Liver (tissue), 3 donors: ENCODE measurements at regions not wholly inside any gene's neighbourhood (a gene's known extent, or its start where the extent isn't known, plus 50 kb on each side); places are given as distances from the start of the nearest gene placed in this dataset.

Experiments used
- EGR1 ChIP-seq, 2 donors: IDR thresholded peaks; 2 replicates each; pipeline ENCODE4 v1.6.1; 2016 to 2018; ENCODE audit warnings: antibody characterized with exemption in 2 of 2, low read depth in 2 of 2
- FOXA1 ChIP-seq: IDR thresholded peaks from 2 replicates; pipeline ENCODE4 v1.6.1; 2016; ENCODE audit warnings: antibody characterized with exemption
- GABPA ChIP-seq, 2 donors: IDR thresholded peaks in 1 of 2; conservative IDR thresholded peaks in 1 of 2; 2 replicates each; pipeline ENCODE4 v1.6.1; 2016; ENCODE audit warnings: antibody characterized with exemption in 2 of 2, mild to moderate bottlenecking in 1 of 2, moderate library complexity in 1 of 2
- RAD21 ChIP-seq, 2 donors: IDR thresholded peaks; 2 replicates each; pipeline ENCODE4 v1.6.1; 2016; ENCODE audit warnings: antibody characterized with exemption in 2 of 2, mild to moderate bottlenecking in 2 of 2
- RXRA ChIP-seq, 2 donors: IDR thresholded peaks; 2 replicates each; pipeline ENCODE4 v1.6.1; 2017 to 2018; ENCODE audit warnings: antibody characterized with exemption in 2 of 2, mild to moderate bottlenecking in 1 of 2
- SP1 ChIP-seq: IDR thresholded peaks from 2 replicates; pipeline ENCODE4 v1.6.1; 2018; ENCODE audit warnings: antibody characterized with exemption, mild to moderate bottlenecking
- TAF1 ChIP-seq: conservative IDR thresholded peaks from 2 replicates; pipeline ENCODE4 v1.6.1; 2016; ENCODE audit warnings: antibody characterized with exemption, mild to moderate bottlenecking
- YY1 ChIP-seq: IDR thresholded peaks from 2 replicates; pipeline ENCODE4 v1.6.1; 2016; ENCODE audit warnings: antibody characterized with exemption, mild to moderate bottlenecking
- TF ChIP-seq, protein P1 (sequence below): fragments of 150-350 bp; IDR thresholded peaks from 2 replicates; pipeline ENCODE4 v1.5.1; 2017; ENCODE audit warnings: improper control_type of control experiment, low read depth, low read length; ENCODE audit not compliant: missing input control
- donor health status: healthy.
- donor health status: healthy.

DNA sequence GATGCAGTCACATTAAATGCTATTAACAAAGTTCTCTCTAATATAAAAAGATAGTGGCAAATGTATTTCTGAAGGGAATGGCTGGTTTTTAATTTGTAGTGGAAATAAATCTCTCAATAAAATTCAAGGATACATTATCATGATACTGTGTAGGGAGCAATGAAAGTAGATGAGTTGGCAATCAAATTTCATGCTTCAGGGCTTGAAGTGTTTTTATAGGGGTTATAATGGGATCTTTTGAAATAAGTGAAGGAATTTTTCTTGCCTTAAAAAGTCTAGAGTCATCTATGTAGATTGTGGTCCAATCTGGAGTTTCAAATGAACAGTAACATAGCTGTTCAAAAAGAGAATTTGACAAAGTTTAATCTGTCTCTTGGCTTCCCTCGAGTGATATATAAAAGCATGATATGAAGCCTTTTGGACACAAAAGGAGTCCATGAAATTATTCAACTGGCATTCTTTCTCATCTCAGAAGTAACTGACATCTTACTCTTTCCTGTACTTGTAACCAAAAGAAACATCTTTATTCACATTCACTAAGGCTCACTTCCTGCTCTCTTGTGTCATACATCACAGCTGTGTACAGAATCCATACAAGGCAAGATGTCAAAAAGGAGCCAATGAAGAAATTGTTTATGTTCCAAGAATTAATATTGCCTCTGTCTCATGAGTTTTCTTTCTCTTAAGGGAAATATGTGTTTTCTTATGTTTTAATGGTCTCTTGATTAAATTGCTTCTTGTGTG, 591.0 kb upstream of the GJE1 start:
- TF ChIP-seq YY1 = no peak
- TF ChIP-seq, protein P1, sequence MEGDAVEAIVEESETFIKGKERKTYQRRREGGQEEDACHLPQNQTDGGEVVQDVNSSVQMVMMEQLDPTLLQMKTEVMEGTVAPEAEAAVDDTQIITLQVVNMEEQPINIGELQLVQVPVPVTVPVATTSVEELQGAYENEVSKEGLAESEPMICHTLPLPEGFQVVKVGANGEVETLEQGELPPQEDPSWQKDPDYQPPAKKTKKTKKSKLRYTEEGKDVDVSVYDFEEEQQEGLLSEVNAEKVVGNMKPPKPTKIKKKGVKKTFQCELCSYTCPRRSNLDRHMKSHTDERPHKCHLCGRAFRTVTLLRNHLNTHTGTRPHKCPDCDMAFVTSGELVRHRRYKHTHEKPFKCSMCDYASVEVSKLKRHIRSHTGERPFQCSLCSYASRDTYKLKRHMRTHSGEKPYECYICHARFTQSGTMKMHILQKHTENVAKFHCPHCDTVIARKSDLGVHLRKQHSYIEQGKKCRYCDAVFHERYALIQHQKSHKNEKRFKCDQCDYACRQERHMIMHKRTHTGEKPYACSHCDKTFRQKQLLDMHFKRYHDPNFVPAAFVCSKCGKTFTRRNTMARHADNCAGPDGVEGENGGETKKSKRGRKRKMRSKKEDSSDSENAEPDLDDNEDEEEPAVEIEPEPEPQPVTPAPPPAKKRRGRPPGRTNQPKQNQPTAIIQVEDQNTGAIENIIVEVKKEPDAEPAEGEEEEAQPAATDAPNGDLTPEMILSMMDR = no peak
- TF ChIP-seq RAD21 (IDR thresholded peaks at IDR 0.05) = no peak
- no peak for TF ChIP-seq SP1
- no peak for TF ChIP-seq RXRA (IDR thresholded peaks at IDR 0.05)
- no peak for TF ChIP-seq FOXA1
- no peak for TF ChIP-seq EGR1 (IDR thresholded peaks at IDR 0.05; ENCODE audit: low read depth in 2 of 2)
- no peak for TF ChIP-seq GABPA (IDR thresholded peaks at IDR 0.05 in 1 of 2, conservative IDR thresholded peaks at IDR 0.05 in 1 of 2)
- TF ChIP-seq TAF1 = no peak
